ENCODE measurements at regions not wholly inside any gene's neighbourhood (a gene's known extent, or its start where the extent isn't known, plus 50 kb on each side); places are given as distances from the start of the nearest gene placed in this dataset.

DNA sequence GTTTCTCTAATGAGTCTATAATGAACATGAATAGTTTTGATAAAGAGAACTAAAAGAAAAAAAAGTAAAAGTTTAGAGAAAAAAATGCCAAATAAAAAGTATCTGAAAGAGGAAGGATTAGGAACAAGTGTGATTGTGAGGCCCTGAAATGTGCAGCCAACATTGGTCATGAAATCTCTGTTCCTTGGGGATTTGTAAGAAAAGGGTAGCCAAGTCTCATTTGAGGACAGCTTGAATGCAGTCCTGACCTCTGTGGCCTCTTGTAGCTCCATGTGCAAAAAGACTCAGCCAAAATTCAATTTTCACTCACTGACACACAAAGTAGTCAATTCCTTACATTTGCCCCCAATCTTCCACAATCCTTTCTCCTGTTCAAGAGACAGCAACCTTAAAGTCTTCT lies 167.9 kb downstream of the KLF12 start:
- TF ChIP-seq CTCF (IDR thresholded peaks at IDR 0.05): no peak
- no peak for TF ChIP-seq POLR2A (IDR thresholded peaks at IDR 0.05; ENCODE audit: low read depth)
- TF ChIP-seq POLR2AphosphoS5 (IDR thresholded peaks at IDR 0.05): no peak
- TF ChIP-seq EP300 (IDR thresholded peaks at IDR 0.05): no peak

Data from esophagus muscularis mucosa (tissue), 4 donors.